HG03342 (cell line): ENCODE measurements at regions not wholly inside any gene's neighbourhood (a gene's known extent, or its start where the extent isn't known, plus 50 kb on each side); places are given as distances from the start of the nearest gene placed in this dataset.
"Not testable (repeated sequence)": the region's sequence is repeated elsewhere in the genome, so short reads cannot be mapped to it uniquely, and the experiment has no call there.

Source experiments
- ATAC-seq: cut with Tn5 transposase; IDR thresholded peaks from one replicate; pipeline ENCODE4 v1.9.1; 2021; ENCODE audit warnings: mild to moderate bottlenecking, moderate library complexity; ENCODE audit not compliant: unreplicated experiment

- ATAC-seq = no peak
These were observed 49.7 kb downstream of the SIPA1L2 start for GRCh38 chr1:232579958-232580941.

- ATAC-seq = no peak
These were observed 50.5 kb downstream of the SIPA1L2 start for GRCh38 chr1:232579466-232579865.

DNA sequence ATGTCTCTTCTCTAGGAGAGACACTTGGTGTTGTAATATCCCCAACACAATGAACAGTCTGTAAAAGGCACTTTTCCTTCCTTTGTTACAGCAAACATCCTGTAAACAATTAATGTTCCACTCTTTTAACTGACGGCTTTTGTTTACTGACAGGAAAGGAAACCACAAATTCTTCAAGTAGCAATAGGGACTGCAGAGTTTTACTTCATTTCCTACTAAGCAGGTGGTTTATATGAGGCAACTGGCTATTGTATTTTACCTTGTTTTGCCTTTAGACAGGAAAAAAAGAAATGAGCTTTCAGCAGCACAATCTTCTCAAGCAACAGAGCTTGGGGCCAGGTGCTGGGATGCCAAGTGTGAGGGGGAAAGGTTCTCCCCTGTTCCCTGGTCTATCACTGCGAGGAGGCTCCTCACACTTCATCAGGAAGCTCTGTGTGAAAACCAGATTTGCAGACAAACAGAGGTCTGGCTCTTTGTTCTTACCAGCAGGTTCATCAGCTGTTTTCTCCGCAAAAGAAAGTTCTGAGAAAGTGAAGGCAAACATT lies 51.2 kb downstream of the SIPA1L2 start:
- ATAC-seq = peak; percentile 65

- ATAC-seq = no peak
These were observed 52.2 kb downstream of the SIPA1L2 start for GRCh38 chr1:232577772-232578171.

DNA sequence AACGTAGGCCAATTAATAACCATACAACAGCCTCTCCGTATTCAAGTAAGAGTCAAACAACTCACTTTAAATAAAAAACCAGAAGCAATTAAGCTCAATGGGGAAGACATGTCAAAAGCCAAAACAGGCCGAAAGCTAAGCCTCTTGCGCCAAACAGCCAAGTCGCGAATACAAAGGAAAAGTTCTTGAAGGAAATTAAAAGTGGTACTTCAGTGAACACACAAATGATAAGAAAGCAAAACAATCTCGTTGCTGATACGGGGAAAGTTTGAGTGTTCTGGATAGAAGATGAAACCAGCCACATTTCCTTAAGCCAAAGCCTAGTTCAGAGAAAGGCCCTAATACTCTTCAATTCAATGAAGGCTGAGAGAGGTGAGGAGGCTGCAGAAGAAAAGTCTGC lies 53.4 kb downstream of the SIPA1L2 start:
- ATAC-seq = no peak

DNA sequence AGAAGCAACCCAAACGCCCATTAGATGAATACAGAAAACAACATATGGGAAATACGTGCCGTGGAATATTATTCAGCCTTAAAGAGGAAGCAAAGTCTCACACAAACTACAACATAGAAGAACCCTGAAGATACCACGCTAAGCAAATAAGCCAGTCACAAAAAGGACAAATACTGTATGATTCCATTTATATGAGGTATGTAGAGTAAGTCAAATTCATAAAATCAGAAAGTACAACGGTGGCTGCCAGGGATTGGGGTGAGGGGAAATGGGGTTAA lies 54.2 kb downstream of the SIPA1L2 start:
- no peak for ATAC-seq

- ATAC-seq = no peak
These were observed 54.8 kb downstream of the SIPA1L2 start for GRCh38 chr1:232574889-232575762.

- ATAC-seq = no peak
These were observed 55.9 kb downstream of the SIPA1L2 start for GRCh38 chr1:232574077-232574476.

- ATAC-seq = no peak
These were observed 58.4 kb downstream of the SIPA1L2 start for GRCh38 chr1:232571523-232571922.

DNA sequence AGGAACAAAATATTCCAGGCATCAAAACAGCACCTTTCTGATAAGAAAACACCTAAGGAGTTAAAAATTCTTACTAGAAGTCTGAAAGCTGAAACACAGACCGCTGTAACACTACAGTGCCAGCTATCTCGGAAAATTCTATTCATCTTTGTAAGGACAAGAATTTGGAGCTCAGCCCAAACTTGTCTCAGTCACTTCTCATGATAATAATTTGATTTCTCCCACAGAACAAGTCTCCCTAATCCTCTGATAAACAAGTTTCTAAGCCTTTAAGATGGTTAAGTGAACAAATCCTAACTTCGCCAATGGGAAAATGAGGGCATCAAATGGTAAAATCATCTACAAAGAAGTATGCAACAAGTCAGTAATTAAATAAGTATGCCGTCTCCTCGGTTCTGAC lies 59.9 kb downstream of the SIPA1L2 start:
- no peak for ATAC-seq

GRCh38 chr1:232569554-232569921 lies 60.4 kb downstream of the SIPA1L2 start:
- not testable (repeated sequence) for ATAC-seq

DNA sequence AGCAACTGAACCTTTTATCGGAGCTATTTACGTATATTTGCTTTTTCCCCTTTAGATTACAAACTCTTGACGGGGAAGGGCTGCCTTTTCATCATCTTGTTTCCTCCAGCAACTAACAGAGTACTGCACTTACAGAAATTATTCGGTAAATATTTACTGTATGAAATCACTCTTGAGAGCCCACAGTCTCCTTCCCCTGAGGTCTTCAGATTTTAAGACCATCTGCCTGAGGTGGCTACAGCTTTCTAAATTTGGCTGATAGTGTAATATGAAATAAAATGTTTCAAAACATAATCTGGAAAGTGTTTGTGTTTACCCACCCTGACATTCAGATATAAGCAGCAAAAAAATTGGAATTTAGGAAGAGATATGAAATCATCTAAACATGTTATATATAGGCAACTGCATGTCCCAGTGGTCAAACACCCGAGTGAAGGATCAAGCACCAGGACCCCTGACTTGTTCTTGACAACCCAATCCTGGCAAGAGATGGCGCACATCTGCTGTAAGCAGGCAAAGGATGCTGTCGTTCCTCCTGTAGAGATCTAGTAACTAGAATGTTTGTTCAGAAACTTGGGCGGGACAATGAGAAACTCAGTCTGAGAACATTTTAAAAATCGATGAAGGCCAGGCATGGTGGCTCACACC lies 60.9 kb downstream of the SIPA1L2 start:
- no peak for ATAC-seq

- no peak for ATAC-seq
These were observed 61.5 kb downstream of the SIPA1L2 start for GRCh38 chr1:232568331-232568852.

DNA sequence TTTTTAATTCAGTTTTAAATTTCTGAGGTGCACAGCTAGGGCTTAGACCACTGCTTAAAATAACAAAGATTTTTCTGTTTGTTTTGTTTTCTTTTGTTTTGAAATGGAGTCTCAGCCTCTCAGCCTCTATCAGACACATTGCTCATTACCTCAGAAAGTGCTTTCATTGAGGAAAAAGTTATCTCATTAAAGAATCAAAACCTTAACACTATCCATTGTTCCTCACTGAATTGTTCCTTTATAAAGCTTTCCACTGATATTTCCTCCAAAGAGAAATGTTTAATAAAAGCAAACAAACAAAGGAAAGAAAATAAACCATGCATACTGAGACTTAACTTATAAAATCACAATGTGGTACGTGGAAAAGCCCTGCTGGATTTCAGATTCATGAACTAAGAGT lies 63.8 kb downstream of the SIPA1L2 start:
- ATAC-seq = no peak

DNA sequence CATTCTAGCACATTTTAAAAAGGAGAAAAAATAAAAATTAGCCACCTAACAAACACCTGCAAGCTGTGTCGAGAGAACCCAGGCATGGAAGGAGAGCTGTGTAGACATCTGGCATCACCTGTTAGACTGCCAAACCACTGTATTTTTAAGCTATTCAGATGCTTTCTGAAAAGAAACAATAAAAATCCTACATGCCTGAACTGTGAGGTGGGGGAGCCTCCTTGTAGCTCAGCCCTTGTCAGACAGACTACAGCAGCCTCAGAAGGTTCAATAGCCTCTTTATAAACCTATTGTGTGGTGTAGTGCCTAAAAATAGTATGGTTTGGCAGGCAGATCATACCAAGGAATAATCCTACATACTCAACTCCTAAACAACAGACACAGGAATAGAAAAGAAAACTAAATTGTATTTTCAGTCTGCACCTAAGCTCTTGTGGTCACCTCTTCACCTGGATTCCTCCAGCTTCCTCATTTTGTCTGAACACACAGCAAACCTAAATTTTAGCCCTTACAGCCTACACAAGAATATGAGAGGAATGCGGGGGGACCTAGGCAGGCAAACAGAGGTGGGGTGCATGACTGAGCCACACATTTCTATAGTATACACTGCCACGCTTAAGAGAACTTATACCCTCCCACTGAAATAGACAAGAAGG lies 67.0 kb downstream of the SIPA1L2 start:
- ATAC-seq = no peak

GRCh38 chr1:232561381-232561780 lies 68.6 kb downstream of the SIPA1L2 start:
- no peak for ATAC-seq

DNA sequence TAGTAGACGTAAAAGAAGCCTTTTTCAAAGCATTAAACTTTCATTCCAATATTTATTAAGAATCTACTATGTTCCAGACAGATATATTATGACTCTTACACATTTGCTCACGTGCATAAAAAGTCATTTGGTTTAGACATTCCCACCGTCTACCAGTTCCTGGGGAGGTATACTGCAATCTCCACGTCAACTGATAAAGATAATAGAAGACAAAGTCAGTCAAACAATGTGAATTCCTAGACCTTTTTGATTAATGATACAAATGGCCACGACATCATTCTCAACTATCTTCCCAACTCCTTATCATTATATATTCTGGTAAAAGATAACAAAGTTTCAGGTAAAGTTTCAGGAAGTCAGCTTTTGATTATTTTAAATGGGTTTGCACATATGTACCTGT lies 69.0 kb downstream of the SIPA1L2 start:
- ATAC-seq = no peak

DNA sequence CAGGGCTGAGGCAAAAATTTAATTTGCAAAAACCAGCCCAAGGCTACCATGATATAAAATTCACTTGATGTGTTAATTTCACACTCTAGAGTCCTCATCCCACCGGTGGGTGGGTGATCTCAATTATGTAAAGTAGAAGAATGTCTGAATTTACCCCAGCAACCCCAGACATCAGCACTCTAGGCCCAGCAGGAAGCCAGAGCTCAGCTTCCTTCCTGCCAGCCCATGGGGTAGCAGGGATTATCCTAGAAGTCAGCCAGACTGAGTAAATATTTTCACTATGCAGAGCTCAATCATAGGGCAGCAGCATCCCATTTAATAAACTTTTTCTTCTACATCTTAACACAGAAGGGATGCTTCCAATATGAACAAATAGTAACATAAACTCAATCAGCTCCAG lies 71.0 kb downstream of the SIPA1L2 start:
- no peak for ATAC-seq

- no peak for ATAC-seq
These were observed 72.3 kb downstream of the SIPA1L2 start for GRCh38 chr1:232557502-232558191.

DNA sequence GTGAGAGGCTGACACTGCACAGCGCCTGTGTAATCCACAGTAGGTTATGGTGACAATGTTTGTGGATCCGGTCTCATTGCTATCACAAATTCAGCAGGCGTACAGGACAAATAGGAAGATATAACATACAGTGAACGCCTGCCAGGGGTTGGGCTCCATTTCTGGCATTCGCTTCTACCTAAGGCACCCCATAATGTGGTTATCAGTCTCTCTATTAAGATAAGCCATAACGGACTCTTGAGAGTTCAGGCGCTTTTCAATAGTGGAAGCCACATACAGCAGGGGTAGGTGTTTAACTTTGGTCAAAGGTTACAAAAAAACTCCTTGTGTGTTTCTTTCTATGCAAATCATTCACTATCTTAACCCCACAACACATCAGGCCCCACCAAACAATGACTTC lies 72.8 kb downstream of the SIPA1L2 start:
- ATAC-seq = no peak
